HepG2 (cell line): ENCODE measurements at regions not wholly inside any gene's neighbourhood (a gene's known extent, or its start where the extent isn't known, plus 50 kb on each side); places are given as distances from the start of the nearest gene placed in this dataset.

Experiments used
- ATAC-seq: fragments of 200-7000 bp; cut with Tn5 transposase; 3 replicates; pipeline ENCODE4 v1.9.1; 2020; ENCODE audit warnings: mild to moderate bottlenecking, moderate library complexity
- BruUV-seq: library from RNA; stranded (reverse); fragments of 400-500 nt; replicated peaks from 2 replicates; lab custom pipeline; 2021; lab: Mats Ljungman, UMichigan
- CTCF ChIA-PET: fragments of 300-600 bp; formaldehyde crosslinking; extraction: SDS; loops from one replicate; lab custom pipeline; 2021; ENCODE audit warnings: low total read pairs, inconsistent platforms, low intra/inter-chr PET ratio; lab: Yijun Ruan, JAX
- POLR2A ChIA-PET: fragments of 350-600 bp; sonication (Branson Sonifier 250); formaldehyde crosslinking; loops from one replicate; lab custom pipeline; 2020; ENCODE audit warnings: antibody characterized with exemption, inconsistent platforms; lab: Yijun Ruan, JAX
- DNase-seq: peaks from one replicate; pipeline ENCODE4 v3.0.0-alpha.2; 2015; ENCODE audit warnings: low spot score
- FAIRE-seq: peaks from 3 replicates; lab custom pipeline; 2011; peaks lifted over from hg19 to GRCh38; lab: Jason Lieb, UNC
- H2AFZ ChIP-seq: one replicate; pipeline ENCODE4 v1.6.1; 2011; ENCODE audit warnings: low read length, inconsistent platforms
- H3K27ac ChIP-seq: fragments of 300-600 bp; 3 replicates; pipeline ENCODE4 v1.8.0; 2011; ENCODE audit warnings: mixed run types, mild to moderate bottlenecking, mixed read lengths, low read length, inconsistent platforms; ENCODE audit not compliant: insufficient read depth; ENCODE audit errors: extremely low read length
- H3K27me3 ChIP-seq, 2 experiments: fragments of 200-600 bp in 1 of 2; 2 replicates in 1 of 2; 3 replicates in 1 of 2; pipeline versions ENCODE4 v1.6.0 to v1.8.0; 2011; ENCODE audit warnings: low read length in 2 of 2, mild to moderate bottlenecking in 2 of 2, moderate library complexity in 2 of 2, inconsistent platforms in 1 of 2; ENCODE audit not compliant: insufficient read depth in 2 of 2, control insufficient read depth in 1 of 2
- H3K36me3 ChIP-seq, 2 experiments: fragments of 200-600 bp in 1 of 2; replicated peaks in 1 of 2; 2 replicates in 1 of 2; 3 replicates in 1 of 2; pipeline versions ENCODE4 v1.5.1 to v1.8.0; 2011; ENCODE audit warnings: low read length in 2 of 2, inconsistent platforms in 1 of 2; ENCODE audit not compliant: insufficient read depth in 2 of 2, control insufficient read depth in 1 of 2
- H3K4me1 ChIP-seq: 2 replicates; pipeline ENCODE4 v1.5.1; 2012; ENCODE audit warnings: low read length, inconsistent platforms; ENCODE audit not compliant: insufficient read depth
- H3K4me2 ChIP-seq: 2 replicates; pipeline ENCODE4 v1.6.0; 2011; ENCODE audit warnings: low read depth, low read length, inconsistent platforms
- H3K4me3 ChIP-seq, 3 experiments: fragments of 200-600 bp in 1 of 3; sonication (generic), shearing (Covaris generic) in 1 of 3; replicated peaks in 1 of 3; 2 replicates each; pipeline ENCODE4 v1.5.1; 2011 to 2016; ENCODE audit warnings: low read length in 3 of 3, inconsistent platforms in 2 of 3, low read depth in 2 of 3, mild to moderate bottlenecking in 2 of 3, control low read depth in 1 of 3, mixed read lengths in 1 of 3; ENCODE audit not compliant: insufficient read depth in 1 of 3
- H3K79me2 ChIP-seq: one replicate; pipeline ENCODE4 v1.6.1; 2011; ENCODE audit warnings: low read length, inconsistent platforms; ENCODE audit not compliant: insufficient read depth
- H3K9ac ChIP-seq: 2 replicates; pipeline ENCODE4 v1.6.0; 2011; ENCODE audit warnings: mild to moderate bottlenecking, low read depth, low read length, inconsistent platforms; ENCODE audit not compliant: insufficient read depth
- H3K9me3 ChIP-seq: 2 replicates; pipeline ENCODE4 v1.5.1; 2012; ENCODE audit warnings: mild to moderate bottlenecking, low read length
- H4K20me1 ChIP-seq: 2 replicates; pipeline ENCODE4 v1.6.0; 2011; ENCODE audit warnings: inconsistent platforms, mild to moderate bottlenecking, low read length, moderate library complexity; ENCODE audit not compliant: insufficient read depth
- NFE2 ChIP-seq: sonication (generic); formaldehyde crosslinking; IDR thresholded peaks from 2 replicates; pipeline ENCODE4 v1.4.0; 2020; ENCODE audit warnings: missing genetic modification reagents
- TOE1 ChIP-seq: sonication (generic); formaldehyde crosslinking; IDR thresholded peaks from 2 replicates; pipeline ENCODE4 v1.4.0; 2020; ENCODE audit warnings: mild to moderate bottlenecking, missing genetic modification reagents
- ZFP1 ChIP-seq: IDR thresholded peaks from 2 replicates; pipeline ENCODE4 v1.6.1; 2016
- ZNF230 ChIP-seq: sonication (generic); formaldehyde crosslinking; IDR thresholded peaks from 2 replicates; pipeline ENCODE4 v1.4.0; 2020; ENCODE audit warnings: mild to moderate bottlenecking, missing genetic modification reagents
- in situ Hi-C: cut with HindIII; loops from 2 replicates; pipeline ENCODE4 v1.10.0; 2017; ENCODE audit warnings: low pct_unique_long_range_greater_than_20kb; ENCODE audit not compliant: extremely low pct_ligation_motif_present
- intact Hi-C: fragments of 100-400 bp; cut with micrococcal nuclease; formaldehyde crosslinking; loops from one replicate; pipeline ENCODE4 v1.10.0; 2022; ENCODE audit not compliant: unreplicated experiment
- TF ChIP-seq, protein P1 (sequence below): sonication (generic); formaldehyde crosslinking; IDR thresholded peaks from 2 replicates; pipeline ENCODE4 v1.5.1; 2020; ENCODE audit warnings: missing genetic modification reagents, mild to moderate bottlenecking, borderline replicate concordance
- TF ChIP-seq, protein P2 (sequence below): sonication (generic); formaldehyde crosslinking; IDR thresholded peaks from 2 replicates; pipeline ENCODE4 v1.8.0; 2023; ENCODE audit warnings: mild to moderate bottlenecking, missing genetic modification reagents
- TF ChIP-seq, protein P3 (sequence below): sonication (generic); formaldehyde crosslinking; IDR thresholded peaks from 2 replicates; pipeline ENCODE4 v1.5.1; 2020; ENCODE audit warnings: mild to moderate bottlenecking, missing genetic modification reagents
- TF ChIP-seq, protein P4 (sequence below): IDR thresholded peaks from 2 replicates; pipeline ENCODE4 v1.6.1; 2012; ENCODE audit warnings: inconsistent platforms

DNA sequence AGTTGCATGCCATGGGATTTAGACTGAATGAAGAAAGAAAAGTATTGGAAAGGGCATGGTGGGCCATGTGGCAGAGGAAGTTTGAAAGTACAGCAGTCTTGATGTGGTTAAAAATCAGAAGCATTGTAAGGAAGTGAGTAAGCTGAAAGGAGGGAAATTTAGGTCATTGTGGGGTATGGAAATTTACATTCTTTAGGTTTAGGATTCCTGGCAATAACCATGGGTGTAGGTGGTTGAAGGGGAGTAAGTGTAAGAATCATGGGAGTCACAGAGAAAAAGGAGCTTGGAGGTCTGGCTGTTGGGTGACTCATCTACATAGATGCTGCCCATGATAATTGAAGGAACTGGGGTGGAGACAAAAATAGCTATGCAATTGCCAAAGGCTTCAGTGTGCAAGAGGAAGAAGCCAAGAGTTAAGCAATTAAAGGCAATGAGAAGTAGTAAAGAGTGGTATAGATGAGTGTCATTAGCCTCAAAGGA, 243.8 kb upstream of the LDB2 start:
- ATAC-seq (no peak), FAIRE-seq (no peak)
- POLR2A ChIA-PET = no interaction called here

DNA sequence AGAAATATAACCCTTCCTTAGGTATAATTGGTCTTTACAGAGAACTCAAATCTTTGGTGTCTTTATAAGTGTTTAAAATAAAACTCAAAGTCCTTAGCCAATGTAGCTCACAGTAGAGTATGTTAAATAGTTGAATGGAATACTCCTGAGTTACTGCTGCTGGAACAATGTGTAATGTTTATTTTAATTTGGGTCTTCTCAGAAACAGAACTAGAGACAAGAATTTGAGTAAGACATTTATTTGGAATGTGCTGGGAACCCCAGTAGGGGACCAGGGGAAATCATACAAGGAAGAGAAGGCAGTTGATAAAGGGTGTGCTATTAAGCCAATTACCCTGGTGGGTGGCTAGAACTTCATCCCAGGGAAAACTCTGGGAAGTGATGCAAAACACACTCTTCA, 240.4 kb upstream of the LDB2 start:
- Histone ChIP-seq H3K4me2 (no peak overlapping the region), H3K4me1 (no peaks in the 10 kb centered on the region), H3K79me2 (no peaks in the 10 kb centered on the region)
- FAIRE-seq = no peak
- intact Hi-C loops = no loop called here
- POLR2A ChIA-PET = no interaction called here
- TF ChIP-seq NFE2 (CRISPR knock-in tag) (no peak), ZFP1 (CRISPR knock-in tag) (no peak), ZNF230 (CRISPR knock-in tag) (no peak)
- TF ChIP-seq, protein P1, sequence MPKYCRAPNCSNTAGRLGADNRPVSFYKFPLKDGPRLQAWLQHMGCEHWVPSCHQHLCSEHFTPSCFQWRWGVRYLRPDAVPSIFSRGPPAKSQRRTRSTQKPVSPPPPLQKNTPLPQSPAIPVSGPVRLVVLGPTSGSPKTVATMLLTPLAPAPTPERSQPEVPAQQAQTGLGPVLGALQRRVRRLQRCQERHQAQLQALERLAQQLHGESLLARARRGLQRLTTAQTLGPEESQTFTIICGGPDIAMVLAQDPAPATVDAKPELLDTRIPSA (CRISPR knock-in tag) = no peak
- TF ChIP-seq, protein P2, sequence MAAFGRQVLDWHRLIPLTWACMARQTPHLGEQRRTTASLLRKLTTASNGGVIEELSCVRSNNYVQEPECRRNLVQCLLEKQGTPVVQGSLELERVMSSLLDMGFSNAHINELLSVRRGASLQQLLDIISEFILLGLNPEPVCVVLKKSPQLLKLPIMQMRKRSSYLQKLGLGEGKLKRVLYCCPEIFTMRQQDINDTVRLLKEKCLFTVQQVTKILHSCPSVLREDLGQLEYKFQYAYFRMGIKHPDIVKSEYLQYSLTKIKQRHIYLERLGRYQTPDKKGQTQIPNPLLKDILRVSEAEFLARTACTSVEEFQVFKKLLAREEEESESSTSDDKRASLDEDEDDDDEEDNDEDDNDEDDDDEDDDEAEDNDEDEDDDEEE (CRISPR knock-in tag) = no peak
- TF ChIP-seq, protein P3, sequence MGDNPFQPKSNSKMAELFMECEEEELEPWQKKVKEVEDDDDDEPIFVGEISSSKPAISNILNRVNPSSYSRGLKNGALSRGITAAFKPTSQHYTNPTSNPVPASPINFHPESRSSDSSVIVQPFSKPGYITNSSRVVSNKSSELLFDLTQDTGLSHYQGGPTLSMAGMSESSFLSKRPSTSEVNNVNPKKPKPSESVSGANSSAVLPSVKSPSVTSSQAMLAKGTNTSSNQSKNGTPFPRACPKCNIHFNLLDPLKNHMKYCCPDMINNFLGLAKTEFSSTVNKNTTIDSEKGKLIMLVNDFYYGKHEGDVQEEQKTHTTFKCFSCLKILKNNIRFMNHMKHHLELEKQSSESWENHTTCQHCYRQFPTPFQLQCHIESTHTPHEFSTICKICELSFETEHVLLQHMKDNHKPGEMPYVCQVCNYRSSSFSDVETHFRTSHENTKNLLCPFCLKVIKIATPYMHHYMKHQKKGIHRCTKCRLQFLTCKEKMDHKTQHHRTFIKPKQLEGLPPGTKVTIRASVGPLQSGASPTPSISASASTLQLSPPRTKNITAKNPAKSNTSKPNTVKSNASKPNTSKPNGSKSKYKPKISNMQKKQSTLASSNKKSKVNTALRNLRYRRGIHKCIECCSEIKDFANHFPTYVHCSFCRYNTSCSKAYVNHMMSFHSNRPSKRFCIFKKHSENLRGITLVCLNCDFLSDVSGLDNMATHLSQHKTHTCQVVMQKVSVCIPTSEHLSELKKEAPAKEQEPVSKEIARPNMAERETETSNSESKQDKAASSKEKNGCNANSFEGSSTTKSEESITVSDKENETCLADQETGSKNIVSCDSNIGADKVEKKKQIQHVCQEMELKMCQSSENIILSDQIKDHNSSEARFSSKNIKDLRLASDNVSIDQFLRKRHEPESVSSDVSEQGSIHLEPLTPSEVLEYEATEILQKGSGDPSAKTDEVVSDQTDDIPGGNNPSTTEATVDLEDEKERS (CRISPR knock-in tag) = no peak
- TF ChIP-seq, all 625 proteins: peak for 0
- no peaks in the 10 kb centered on the region for H4K20me1 ChIP-seq
- no peak for DNase-seq
- peaks cover 13% of the 10 kb centered on the region; the same call in 1 of the 2 replicates for H3K9me3 ChIP-seq
- H3K36me3 ChIP-seq = no peaks in the 10 kb centered on the region
- BruUV-seq = no TSS peak
- H2AFZ ChIP-seq = no peak overlapping the region
- in situ Hi-C loops = no loop called here
- no peak for ATAC-seq
- CTCF ChIA-PET = no interaction called here
- no peak overlapping the region for H3K4me3 ChIP-seq
- H3K9ac ChIP-seq = no peak overlapping the region
- no peak overlapping the region for H3K27ac ChIP-seq
- H3K27me3 ChIP-seq = no peaks in the 10 kb centered on the region

More for the DNA sequence above, 243.8 kb upstream of the LDB2 start:
- TF ChIP-seq, protein P4, sequence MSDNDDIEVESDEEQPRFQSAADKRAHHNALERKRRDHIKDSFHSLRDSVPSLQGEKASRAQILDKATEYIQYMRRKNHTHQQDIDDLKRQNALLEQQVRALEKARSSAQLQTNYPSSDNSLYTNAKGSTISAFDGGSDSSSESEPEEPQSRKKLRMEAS = no peak
- no peak for TF ChIP-seq TOE1 (CRISPR knock-in tag)
- Histone ChIP-seq H3K4me2 (no peak overlapping the region), H2AFZ (no peak overlapping the region), H3K9ac (no peak overlapping the region), H3K27ac (no peak overlapping the region), H3K4me1 (no peaks in the 10 kb centered on the region), H4K20me1 (no peaks in the 10 kb centered on the region), H3K36me3 (no peaks in the 10 kb centered on the region), H3K4me3 (no peak overlapping the region), H3K9me3 (peaks cover 13% of the 10 kb centered on the region; the same call in 1 of the 2 replicates), H3K27me3 (no peaks in the 10 kb centered on the region), H3K79me2 (no peaks in the 10 kb centered on the region)
- no peak for DNase-seq
- CTCF ChIA-PET = no interaction called here
- in situ Hi-C loops (no loop called here), intact Hi-C loops (no loop called here)
- BruUV-seq = no TSS peak
